T-helper 17 cell (primary cell): ENCODE measurements at regions not wholly inside any gene's neighbourhood (a gene's known extent, or its start where the extent isn't known, plus 50 kb on each side); places are given as distances from the start of the nearest gene placed in this dataset.

Experiments
- ATAC-seq: fragments of 150-1000 bp; cut with Tn5 transposase; 2 replicates; pipeline ENCODE4 v1.10.0; 2021; ENCODE audit warnings: mild to moderate bottlenecking, moderate library complexity
- DNase-seq, 3 donors: peaks; one replicate each; pipeline versions ENCODE4 v3.0.0 to v3.0.0-alpha.2; 2020 to 2021
- H3K9me3 ChIP-seq: one replicate; pipeline ENCODE4 v1.7.0; 2013; ENCODE audit warnings: low read length, mild to moderate bottlenecking; ENCODE audit not compliant: control insufficient read depth, poor library complexity, severe bottlenecking
- H3K27ac Mint-ChIP-seq: one replicate; pipeline ENCODE4 v1.8.0; 2022; ENCODE audit warnings: mild to moderate bottlenecking, moderate library complexity, mixed read lengths
- H3K27me3 Mint-ChIP-seq: one replicate; pipeline ENCODE4 v1.8.0; 2022; ENCODE audit warnings: mixed read lengths
- H3K36me3 Mint-ChIP-seq: one replicate; pipeline ENCODE4 v1.8.0; 2022; ENCODE audit warnings: low read depth, mixed read lengths
- H3K4me1 Mint-ChIP-seq: one replicate; pipeline ENCODE4 v1.8.0; 2022; ENCODE audit warnings: mild to moderate bottlenecking, mixed read lengths
- H3K4me3 Mint-ChIP-seq: one replicate; pipeline ENCODE4 v1.8.0; 2022; ENCODE audit warnings: mild to moderate bottlenecking, moderate library complexity, mixed read lengths

GRCh38 chr5:56692359-56693219 is 122.8 kb upstream of the MAP3K1 start:
- no peaks in the 10 kb centered on the region for H3K36me3 Mint-ChIP-seq
- H3K4me1 Mint-ChIP-seq = peaks cover 65% of the 10 kb centered on the region
- H3K9me3 ChIP-seq = no peaks in the 10 kb centered on the region
- peak; percentile 60 for ATAC-seq
- no peak for DNase-seq
- peak overlapping the region; percentile 55 for H3K4me3 Mint-ChIP-seq
- peak overlapping the region; percentile 97 for H3K27ac Mint-ChIP-seq
- H3K27me3 Mint-ChIP-seq = no peaks in the 10 kb centered on the region

DNA sequence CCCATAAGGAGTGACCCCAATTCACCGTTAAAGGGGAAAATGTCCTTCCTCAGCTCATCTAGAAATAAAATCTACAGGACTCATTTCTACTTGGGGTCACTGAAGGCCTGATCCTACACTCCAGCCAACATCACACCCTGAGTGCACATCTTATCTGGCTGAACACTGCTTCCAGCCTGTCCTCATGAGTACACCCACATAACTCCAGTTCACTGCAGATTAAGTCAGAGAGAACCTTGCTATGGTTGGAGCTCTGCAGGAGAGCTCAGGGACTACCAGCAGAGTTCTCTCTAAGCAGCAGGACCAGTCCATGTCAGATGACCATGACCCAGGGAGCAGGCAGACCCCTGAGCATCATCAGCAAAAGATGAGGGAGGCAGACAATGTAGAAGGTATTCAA is 126.9 kb upstream of the MAP3K1 start:
- H3K27me3 Mint-ChIP-seq = no peaks in the 10 kb centered on the region
- DNase-seq (no peak), ATAC-seq (no peak)
- H3K27ac Mint-ChIP-seq = peak overlapping the region; percentile 97
- H3K4me3 Mint-ChIP-seq = peak overlapping the region; percentile 52
- H3K36me3 Mint-ChIP-seq = no peaks in the 10 kb centered on the region
- H3K4me1 Mint-ChIP-seq = peaks cover 69% of the 10 kb centered on the region
- peaks cover 3% of the 10 kb centered on the region for H3K9me3 ChIP-seq

DNA sequence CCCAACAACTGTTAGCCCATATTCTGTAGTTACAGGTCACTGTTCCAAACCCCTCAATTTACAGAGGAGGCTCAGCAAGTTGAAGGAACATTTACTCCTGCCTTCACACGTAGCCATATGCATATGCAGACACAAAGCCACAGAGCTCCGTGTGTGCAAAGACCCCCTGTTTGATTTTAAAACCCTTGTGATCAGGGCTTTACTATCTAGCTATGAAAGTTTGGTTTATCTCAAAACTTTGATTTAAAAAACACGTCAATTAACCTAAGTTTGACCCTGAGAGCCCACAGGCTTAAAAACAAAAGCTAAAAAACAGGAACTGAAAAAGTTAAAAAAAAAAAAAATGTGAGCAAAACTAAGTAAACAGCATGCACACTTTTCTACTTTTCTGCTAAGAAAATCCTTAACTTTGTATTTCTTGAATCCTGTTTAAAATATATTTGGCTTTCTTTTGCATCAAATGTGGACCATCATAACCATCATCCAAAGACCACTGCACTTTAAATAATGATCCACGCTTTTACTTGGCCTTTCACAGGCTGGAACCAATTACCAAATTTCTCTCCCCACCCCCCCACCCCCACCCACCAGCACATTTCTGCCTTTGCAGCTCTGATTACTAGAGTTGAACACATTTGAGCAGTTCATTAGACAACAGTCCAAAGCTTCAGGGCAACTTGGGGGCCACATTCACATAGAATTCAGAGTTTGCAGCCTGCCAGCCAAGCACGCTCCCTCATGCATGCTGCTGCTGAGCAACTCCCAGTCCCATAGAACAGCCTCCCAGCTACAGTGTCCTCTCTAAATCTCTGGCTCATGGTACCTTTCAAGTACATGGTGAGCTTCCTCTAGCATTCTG is 128.8 kb upstream of the MAP3K1 start:
- peaks cover 3% of the 10 kb centered on the region for H3K9me3 ChIP-seq
- Mint-ChIP-seq H3K27ac (peak overlapping the region; percentile 97), H3K36me3 (peaks cover 1% of the 10 kb centered on the region), H3K4me3 (peak overlapping the region; percentile 9), H3K27me3 (no peaks in the 10 kb centered on the region), H3K4me1 (peaks cover 62% of the 10 kb centered on the region)
- DNase-seq (no peak), ATAC-seq (peak; percentile 73)

DNA sequence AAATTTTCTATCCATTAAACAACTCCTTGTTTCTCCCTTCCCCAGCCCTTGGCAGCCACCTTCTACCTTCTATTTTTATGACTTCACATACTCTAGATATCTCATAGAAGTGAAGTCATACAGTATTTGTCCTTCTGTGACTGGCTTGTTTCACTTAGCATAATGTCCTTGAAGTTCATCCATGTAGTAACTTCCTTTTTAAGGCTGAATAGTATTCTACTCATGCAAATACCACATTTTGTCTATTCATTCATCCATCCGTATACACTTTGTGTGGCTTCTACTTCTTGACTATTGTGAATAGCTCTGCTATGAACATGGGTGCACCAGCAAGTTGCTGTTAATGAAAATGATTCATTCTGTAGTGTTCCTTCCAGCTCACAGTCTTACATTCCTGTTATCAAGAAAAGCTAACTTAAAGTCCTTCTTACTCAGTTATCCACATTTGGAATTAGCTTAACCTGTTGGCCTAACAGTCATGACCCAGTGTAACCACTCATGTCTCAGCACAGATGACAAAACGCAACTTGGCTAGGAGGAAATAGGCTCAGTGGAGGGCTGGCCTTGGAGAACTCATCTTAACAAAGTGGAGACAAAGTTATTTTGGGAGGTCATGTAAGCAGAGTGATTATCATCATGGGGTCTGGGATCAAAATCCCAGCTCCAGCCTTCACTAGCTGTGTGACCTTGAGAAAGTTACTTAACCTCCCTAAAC is 129.7 kb upstream of the MAP3K1 start:
- H3K27ac Mint-ChIP-seq = peak overlapping the region; percentile 97
- H3K9me3 ChIP-seq = peaks cover 3% of the 10 kb centered on the region
- DNase-seq (no peak), ATAC-seq (peak; percentile 8)
- peaks cover 63% of the 10 kb centered on the region for H3K4me1 Mint-ChIP-seq
- H3K36me3 Mint-ChIP-seq = peaks cover 2% of the 10 kb centered on the region
- peak overlapping the region; percentile 9 for H3K4me3 Mint-ChIP-seq
- H3K27me3 Mint-ChIP-seq = no peaks in the 10 kb centered on the region

DNA sequence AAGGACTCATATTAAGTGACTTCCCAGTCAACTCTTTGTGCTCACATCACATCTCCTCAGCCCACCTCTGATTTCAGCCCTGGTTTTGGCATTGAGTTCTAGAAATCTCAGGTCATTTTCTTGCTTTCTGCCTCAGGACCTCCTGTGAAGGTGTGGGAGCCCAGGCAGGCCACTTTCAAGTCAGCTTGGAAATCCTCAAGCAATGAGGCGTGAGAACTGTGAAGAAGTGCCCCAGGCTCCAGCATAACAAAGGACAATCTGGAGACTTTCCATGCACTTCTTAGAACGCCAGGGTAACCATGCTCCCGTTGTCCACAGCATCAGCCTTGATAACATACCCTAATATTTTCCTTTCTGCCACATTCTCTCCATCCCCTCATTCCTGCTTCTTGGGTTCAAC is 131.2 kb upstream of the MAP3K1 start:
- Mint-ChIP-seq H3K4me1 (peaks cover 53% of the 10 kb centered on the region), H3K27ac (peak overlapping the region; percentile 97), H3K36me3 (peaks cover 3% of the 10 kb centered on the region), H3K4me3 (no peak overlapping the region), H3K27me3 (no peaks in the 10 kb centered on the region)
- no peak for DNase-seq
- H3K9me3 ChIP-seq = peaks cover 3% of the 10 kb centered on the region
- ATAC-seq = no peak

GRCh38 chr5:56683733-56684132 is 131.6 kb upstream of the MAP3K1 start:
- no peak overlapping the region for H3K4me3 Mint-ChIP-seq
- H3K27ac Mint-ChIP-seq = peak overlapping the region; percentile 97
- peaks cover 5% of the 10 kb centered on the region for H3K36me3 Mint-ChIP-seq
- DNase-seq (no peak), ATAC-seq (no peak)
- H3K27me3 Mint-ChIP-seq = no peaks in the 10 kb centered on the region
- peaks cover 57% of the 10 kb centered on the region for H3K4me1 Mint-ChIP-seq
- H3K9me3 ChIP-seq = peaks cover 3% of the 10 kb centered on the region

- H3K4me1 Mint-ChIP-seq = peaks cover 55% of the 10 kb centered on the region
- H3K36me3 Mint-ChIP-seq = peaks cover 5% of the 10 kb centered on the region
- DNase-seq = no peak
- peaks cover 3% of the 10 kb centered on the region for H3K9me3 ChIP-seq
- H3K4me3 Mint-ChIP-seq = no peak overlapping the region
- no peak for ATAC-seq
- no peaks in the 10 kb centered on the region for H3K27me3 Mint-ChIP-seq
- H3K27ac Mint-ChIP-seq = peak overlapping the region; percentile 35
Observed at GRCh38 chr5:56683281-56683680, 132.1 kb upstream of the MAP3K1 start.

DNA sequence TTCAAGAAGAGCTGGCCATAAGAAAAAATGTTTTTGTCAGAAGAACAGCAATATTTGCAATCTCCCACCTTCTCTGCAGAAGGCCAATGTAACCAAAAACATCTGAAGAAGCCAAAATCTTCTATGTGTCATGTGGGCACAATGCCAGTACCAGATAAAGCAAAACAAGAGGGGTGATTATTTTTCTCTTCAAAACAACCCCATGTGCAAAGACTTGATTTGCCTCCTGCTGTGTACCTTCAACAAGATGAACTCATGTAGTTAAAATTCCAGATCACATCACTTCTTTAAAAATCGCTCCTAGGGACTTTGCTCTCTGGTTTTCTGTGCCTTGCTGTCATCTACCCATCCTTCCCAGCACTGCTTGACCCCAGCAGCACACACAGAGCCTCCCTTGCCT is 134.0 kb upstream of the MAP3K1 start:
- Mint-ChIP-seq H3K27me3 (no peaks in the 10 kb centered on the region), H3K4me3 (no peak overlapping the region), H3K4me1 (peaks cover 44% of the 10 kb centered on the region), H3K27ac (peak overlapping the region; percentile 35), H3K36me3 (peaks cover 5% of the 10 kb centered on the region)
- no peak for DNase-seq
- peaks cover 3% of the 10 kb centered on the region for H3K9me3 ChIP-seq
- ATAC-seq = peak; percentile 39

DNA sequence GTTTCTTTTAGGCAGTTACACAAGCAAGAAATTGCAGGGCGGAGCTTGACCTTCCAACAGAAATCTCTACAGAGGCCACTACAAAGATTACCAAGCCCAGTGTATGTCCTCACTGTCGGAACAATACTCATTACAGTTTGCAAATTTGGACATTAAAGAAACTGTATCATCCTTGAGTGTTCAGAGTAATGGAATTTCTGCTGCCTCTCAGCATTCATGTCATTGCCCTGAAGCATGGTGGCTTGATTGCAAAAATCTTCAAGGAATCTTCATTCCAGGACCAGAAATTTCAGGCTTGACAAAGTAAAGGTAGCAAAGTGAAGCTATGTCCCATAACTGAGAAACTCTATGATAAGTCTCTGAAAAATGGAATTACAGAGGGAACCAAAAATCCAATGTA is 134.6 kb upstream of the MAP3K1 start:
- H3K36me3 Mint-ChIP-seq = peaks cover 5% of the 10 kb centered on the region
- ATAC-seq (no peak), DNase-seq (no peak)
- no peaks in the 10 kb centered on the region for H3K27me3 Mint-ChIP-seq
- H3K4me1 Mint-ChIP-seq = peaks cover 41% of the 10 kb centered on the region
- H3K27ac Mint-ChIP-seq = peak overlapping the region; percentile 35
- H3K4me3 Mint-ChIP-seq = no peak overlapping the region
- H3K9me3 ChIP-seq = peaks cover 3% of the 10 kb centered on the region

DNA sequence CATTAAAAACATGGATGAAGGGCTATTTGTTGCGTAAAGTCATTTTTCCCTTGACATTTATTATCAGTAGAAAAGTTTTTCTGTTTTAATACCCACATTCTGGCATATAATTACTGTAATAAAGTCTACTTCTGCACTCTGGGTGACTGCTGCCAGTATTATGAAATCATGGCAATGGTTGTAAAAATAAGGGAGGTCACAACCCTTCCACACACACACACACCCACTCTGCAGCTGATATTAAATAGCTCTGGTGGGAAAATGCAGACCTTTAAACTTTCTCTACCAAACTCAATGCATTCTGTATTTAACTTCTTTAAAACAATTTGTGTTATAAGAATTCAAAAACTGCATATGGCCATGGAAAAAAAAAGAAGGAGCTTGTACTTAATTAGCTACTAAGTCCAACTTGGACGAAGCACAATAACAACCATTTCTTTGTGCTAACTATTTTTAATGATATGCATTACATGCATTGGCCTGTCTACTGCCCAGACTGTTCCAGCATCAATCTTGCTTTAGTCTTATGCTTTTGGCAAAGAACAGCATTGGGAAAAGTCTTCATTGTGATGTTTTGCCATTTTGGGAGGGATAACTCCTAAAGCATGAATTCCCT is 137.6 kb upstream of the MAP3K1 start:
- no peak overlapping the region for H3K27ac Mint-ChIP-seq
- peaks cover 34% of the 10 kb centered on the region for H3K4me1 Mint-ChIP-seq
- DNase-seq (no peak), ATAC-seq (no peak)
- H3K4me3 Mint-ChIP-seq = no peak overlapping the region
- no peaks in the 10 kb centered on the region for H3K27me3 Mint-ChIP-seq
- no peaks in the 10 kb centered on the region for H3K9me3 ChIP-seq
- H3K36me3 Mint-ChIP-seq = peaks cover 5% of the 10 kb centered on the region

- no peaks in the 10 kb centered on the region for H3K9me3 ChIP-seq
- Mint-ChIP-seq H3K36me3 (peaks cover 3% of the 10 kb centered on the region), H3K4me1 (peaks cover 23% of the 10 kb centered on the region), H3K4me3 (no peak overlapping the region), H3K27me3 (no peaks in the 10 kb centered on the region), H3K27ac (no peak overlapping the region)
- no peak for DNase-seq
- no peak for ATAC-seq
Observed at GRCh38 chr5:56676091-56676768, 139.1 kb upstream of the MAP3K1 start.

DNA sequence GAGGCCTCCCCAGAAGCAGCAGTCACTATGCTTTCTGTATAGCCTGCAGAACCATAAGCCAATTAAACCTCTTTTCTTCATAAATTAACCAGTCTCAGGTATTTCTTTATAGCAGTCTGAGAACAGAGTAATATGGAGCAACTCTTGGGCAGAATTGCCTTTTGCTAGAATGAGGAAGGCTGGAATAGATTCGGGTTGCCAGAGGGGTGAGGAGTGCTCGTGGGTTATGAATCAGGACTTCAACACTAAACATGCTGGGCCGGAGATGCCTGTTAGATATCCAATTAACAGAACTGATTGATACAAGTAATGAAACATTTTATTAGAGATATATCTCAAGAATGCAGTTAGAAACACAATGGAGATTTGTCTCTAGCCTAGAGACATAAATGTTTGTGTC is 140.9 kb upstream of the MAP3K1 start:
- Mint-ChIP-seq H3K4me3 (no peak overlapping the region), H3K4me1 (peaks cover 27% of the 10 kb centered on the region), H3K27ac (no peak overlapping the region), H3K27me3 (no peaks in the 10 kb centered on the region), H3K36me3 (peaks cover 3% of the 10 kb centered on the region)
- ATAC-seq = no peak
- DNase-seq = no peak
- H3K9me3 ChIP-seq = no peaks in the 10 kb centered on the region
